ENCODE measurements at regions not wholly inside any gene's neighbourhood (a gene's known extent, or its start where the extent isn't known, plus 50 kb on each side); places are given as distances from the start of the nearest gene placed in this dataset.

DNA sequence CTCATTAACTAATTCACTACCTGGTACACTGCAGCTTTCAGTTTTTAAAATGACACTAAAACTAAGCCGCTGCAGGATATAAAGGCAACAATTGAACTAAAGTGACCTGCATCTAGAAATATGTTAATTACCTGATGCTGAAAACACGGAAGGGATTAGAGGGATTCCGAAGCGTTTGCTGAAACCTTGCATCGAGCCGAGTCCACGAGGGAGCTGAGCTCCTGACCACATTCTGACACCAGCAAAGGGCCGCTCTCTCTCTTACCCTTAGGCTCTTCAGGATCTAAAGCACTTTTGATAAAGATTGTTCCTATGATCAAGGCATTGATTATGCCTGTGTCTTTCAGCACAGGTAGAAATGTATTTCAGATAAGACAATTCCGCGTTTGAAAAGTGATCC, 59.5 kb upstream of the CDKN3 start:
- TF ChIP-seq CTCF (conservative IDR thresholded peaks at IDR 0.05 in 1 of 2, IDR thresholded peaks at IDR 0.05 in 1 of 2; ENCODE audit: low read depth in 1 of 2, low read length in 2 of 2), result no peak
- no peak for TF ChIP-seq EZH2 (IDR thresholded peaks at IDR 0.05; ENCODE audit: low read length, missing control alignments)
